ES-I3 (cell line): ENCODE measurements at regions not wholly inside any gene's neighbourhood (a gene's known extent, or its start where the extent isn't known, plus 50 kb on each side); places are given as distances from the start of the nearest gene placed in this dataset.

Experiments used
- H3K36me3 ChIP-seq: 2 replicates; pipeline ENCODE4 v1.6.1; 2013; ENCODE audit warnings: mild to moderate bottlenecking, low read length, control low read depth, moderate library complexity; ENCODE audit not compliant: insufficient read depth
- H3K4me1 ChIP-seq: 2 replicates; pipeline ENCODE4 v1.6.1; 2013; ENCODE audit warnings: mild to moderate bottlenecking, control low read depth, low read length; ENCODE audit not compliant: insufficient read depth
- H3K9ac ChIP-seq: 2 replicates; pipeline ENCODE4 v1.6.1; 2013; ENCODE audit warnings: low read depth, mild to moderate bottlenecking, low read length, moderate library complexity
- H3K9me3 ChIP-seq: 2 replicates; pipeline ENCODE4 v1.6.1; 2013; ENCODE audit warnings: mild to moderate bottlenecking, low read length, moderate library complexity; ENCODE audit not compliant: control insufficient read depth, insufficient read depth

- no peaks in the 10 kb centered on the region for H3K36me3 ChIP-seq
- H3K4me1 ChIP-seq, result peaks cover 29% of the 10 kb centered on the region
- H3K9ac ChIP-seq, result no peak overlapping the region
- H3K9me3 ChIP-seq, result no peaks in the 10 kb centered on the region
Observed at GRCh38 chr13:107838588-107839161, 376.7 kb downstream of the LIG4 start.

- peaks cover 19% of the 10 kb centered on the region for H3K4me1 ChIP-seq
- no peak overlapping the region for H3K9ac ChIP-seq
- H3K9me3 ChIP-seq, result no peaks in the 10 kb centered on the region
- no peaks in the 10 kb centered on the region for H3K36me3 ChIP-seq
Observed at GRCh38 chr13:107836685-107837084, 378.7 kb downstream of the LIG4 start.

GRCh38 chr13:107835339-107836018 is 379.9 kb downstream of the LIG4 start:
- H3K9ac ChIP-seq, result no peak overlapping the region
- no peaks in the 10 kb centered on the region for H3K36me3 ChIP-seq
- H3K4me1 ChIP-seq, result peaks cover 19% of the 10 kb centered on the region
- H3K9me3 ChIP-seq, result no peaks in the 10 kb centered on the region

- Histone ChIP-seq H3K36me3 (no peaks in the 10 kb centered on the region), H3K9me3 (no peaks in the 10 kb centered on the region), H3K9ac (no peak overlapping the region), H3K4me1 (peaks cover 19% of the 10 kb centered on the region)
Observed at GRCh38 chr13:107834717-107835116, 380.6 kb downstream of the LIG4 start.

- Histone ChIP-seq H3K36me3 (no peaks in the 10 kb centered on the region), H3K9me3 (no peaks in the 10 kb centered on the region), H3K4me1 (peaks cover 19% of the 10 kb centered on the region), H3K9ac (no peak overlapping the region)
Observed at GRCh38 chr13:107834281-107834680, 381.1 kb downstream of the LIG4 start.

- no peak overlapping the region for H3K9ac ChIP-seq
- H3K36me3 ChIP-seq, result no peaks in the 10 kb centered on the region
- no peaks in the 10 kb centered on the region for H3K9me3 ChIP-seq
- peaks cover 8% of the 10 kb centered on the region for H3K4me1 ChIP-seq
Observed at GRCh38 chr13:107832500-107833100, 382.7 kb downstream of the LIG4 start.

GRCh38 chr13:107830804-107831203 is 384.5 kb downstream of the LIG4 start:
- Histone ChIP-seq H3K4me1 (peaks cover 8% of the 10 kb centered on the region), H3K36me3 (no peaks in the 10 kb centered on the region), H3K9me3 (no peaks in the 10 kb centered on the region), H3K9ac (no peak overlapping the region)

GRCh38 chr13:107827840-107828549 is 387.3 kb downstream of the LIG4 start:
- Histone ChIP-seq H3K4me1 (no peaks in the 10 kb centered on the region), H3K9me3 (no peaks in the 10 kb centered on the region), H3K9ac (no peak overlapping the region), H3K36me3 (no peaks in the 10 kb centered on the region)

- Histone ChIP-seq H3K9ac (no peak overlapping the region), H3K9me3 (no peaks in the 10 kb centered on the region), H3K36me3 (no peaks in the 10 kb centered on the region), H3K4me1 (no peaks in the 10 kb centered on the region)
Observed at GRCh38 chr13:107824635-107825034, 390.7 kb downstream of the LIG4 start.

- Histone ChIP-seq H3K36me3 (no peaks in the 10 kb centered on the region), H3K4me1 (peaks cover 10% of the 10 kb centered on the region; the same call in 1 of the 2 replicates), H3K9ac (no peak overlapping the region), H3K9me3 (no peaks in the 10 kb centered on the region)
Observed at GRCh38 chr13:107822006-107822405, 393.3 kb downstream of the LIG4 start.

- H3K4me1 ChIP-seq, result peaks cover 10% of the 10 kb centered on the region; the same call in 1 of the 2 replicates
Observed at GRCh38 chr13:107821492-107821891, 393.8 kb downstream of the LIG4 start.

GRCh38 chr13:107819071-107819470 is 396.3 kb downstream of the LIG4 start:
- Histone ChIP-seq H3K9me3 (no peaks in the 10 kb centered on the region), H3K36me3 (no peaks in the 10 kb centered on the region), H3K4me1 (peaks cover 10% of the 10 kb centered on the region; the same call in 1 of the 2 replicates)

More at GRCh38 chr13:107821492-107821891, 393.8 kb downstream of the LIG4 start:
- Histone ChIP-seq H3K36me3 (no peaks in the 10 kb centered on the region), H3K9ac (no peak overlapping the region), H3K9me3 (no peaks in the 10 kb centered on the region)

GRCh38 chr13:107817647-107818287 is 397.6 kb downstream of the LIG4 start:
- peaks cover 10% of the 10 kb centered on the region; the same call in 1 of the 2 replicates for H3K4me1 ChIP-seq
- no peaks in the 10 kb centered on the region for H3K36me3 ChIP-seq
- no peak overlapping the region for H3K9ac ChIP-seq
- no peaks in the 10 kb centered on the region for H3K9me3 ChIP-seq

More at GRCh38 chr13:107819071-107819470, 396.3 kb downstream of the LIG4 start:
- H3K9ac ChIP-seq, result no peak overlapping the region

GRCh38 chr13:107812014-107812412 is 403.3 kb downstream of the LIG4 start:
- H3K4me1 ChIP-seq, result no peaks in the 10 kb centered on the region
- no peak overlapping the region for H3K9ac ChIP-seq
- no peaks in the 10 kb centered on the region for H3K9me3 ChIP-seq
- no peaks in the 10 kb centered on the region for H3K36me3 ChIP-seq
